H1 (cell line): ENCODE measurements at regions not wholly inside any gene's neighbourhood (a gene's known extent, or its start where the extent isn't known, plus 50 kb on each side); places are given as distances from the start of the nearest gene placed in this dataset.

Experiments
- CTCF ChIA-PET: fragments of 300-600 bp; sonication (Branson Sonifier 250); formaldehyde crosslinking; loops from one replicate; lab custom pipeline; 2021; ENCODE audit not compliant: partially characterized antibody; lab: Charles Lee
- POLR2A ChIA-PET: fragments of 300-600 bp; sonication (Branson Sonifier 250); formaldehyde crosslinking; loops from one replicate; lab custom pipeline; 2021; ENCODE audit warnings: inconsistent platforms; ENCODE audit not compliant: partially characterized antibody; lab: Charles Lee
- DNase-seq, 2 experiments: peaks; one replicate each; pipeline versions ENCODE4 v3.0.0 to v3.0.0-alpha.2; 2010 to 2022; ENCODE audit warnings: low spot score in 2 of 2, low read depth in 1 of 2, mixed read lengths in 1 of 2
- FAIRE-seq: peaks from 2 replicates; lab custom pipeline; 2011; peaks lifted over from hg19 to GRCh38; lab: Jason Lieb, UNC
- H2AFZ ChIP-seq: 2 replicates; pipeline ENCODE4 v1.8.1; 2012; ENCODE audit warnings: low read length, inconsistent platforms
- H2AK5ac ChIP-seq: 2 replicates; pipeline ENCODE4 v1.6.1; 2013; ENCODE audit warnings: low read depth, low read length
- H2BK120ac ChIP-seq: replicated peaks from 2 replicates; pipeline ENCODE3; 2013; ENCODE audit warnings: low read depth, low read length, inconsistent platforms
- H2BK12ac ChIP-seq: 2 replicates; pipeline ENCODE4 v1.6.1; 2013; ENCODE audit warnings: low read depth, low read length
- H2BK15ac ChIP-seq: 2 replicates; pipeline ENCODE4 v1.6.1; 2013; ENCODE audit warnings: low read length
- H2BK20ac ChIP-seq: 2 replicates; pipeline ENCODE4 v1.6.1; 2013; ENCODE audit warnings: low read length
- H2BK5ac ChIP-seq: 2 replicates; pipeline ENCODE4 v1.6.1; 2013; ENCODE audit warnings: low read depth, low read length
- H3K14ac ChIP-seq: 2 replicates; pipeline ENCODE4 v1.6.1; 2013; ENCODE audit warnings: inconsistent platforms; ENCODE audit not compliant: insufficient read length
- H3K18ac ChIP-seq: 2 replicates; pipeline ENCODE4 v1.6.1; 2013; ENCODE audit warnings: low read length; ENCODE audit errors: extremely low read depth
- H3K23ac ChIP-seq: 2 replicates; pipeline ENCODE4 v1.6.1; 2013; ENCODE audit warnings: inconsistent platforms; ENCODE audit not compliant: insufficient read length
- H3K23me2 ChIP-seq: 2 replicates; pipeline ENCODE4 v1.6.1; 2013; ENCODE audit warnings: low read depth, low read length
- H3K27ac ChIP-seq: 2 replicates; pipeline ENCODE4 v1.6.1; 2011; ENCODE audit warnings: low read depth, low read length, inconsistent platforms
- H3K27me3 ChIP-seq, 4 experiments: replicated peaks in 1 of 4; 1 replicate in 1 of 4; 2 replicates in 3 of 4; pipeline versions ENCODE4 v1.6.1 to v1.8.1; 2011 to 2013; ENCODE audit warnings: low read length in 3 of 4, mild to moderate bottlenecking in 3 of 4, inconsistent platforms in 2 of 4, mixed read lengths in 2 of 4, moderate library complexity in 1 of 4; ENCODE audit not compliant: control insufficient read depth in 3 of 4, insufficient read depth in 3 of 4; ENCODE audit errors: extremely low read depth in 1 of 4
- H3K36me3 ChIP-seq, 4 experiments: 2 replicates each; pipeline versions ENCODE4 v1.6.1 to v1.8.1; 2011 to 2013; ENCODE audit warnings: mild to moderate bottlenecking in 4 of 4, low read length in 3 of 4, moderate library complexity in 2 of 4, control low read depth in 1 of 4, inconsistent platforms in 1 of 4; ENCODE audit not compliant: insufficient read depth in 4 of 4, control insufficient read depth in 2 of 4
- H3K4ac ChIP-seq: replicated peaks from 2 replicates; pipeline ENCODE3; 2013; ENCODE audit warnings: low read length, low read depth, mixed read lengths, inconsistent platforms; ENCODE audit not compliant: insufficient read length
- H3K4me1 ChIP-seq, 4 experiments: replicated peaks in 1 of 4; 1 replicate in 1 of 4; 2 replicates in 3 of 4; pipeline versions ENCODE4 v1.6.1 to v1.8.1; 2011 to 2013; ENCODE audit warnings: low read length in 3 of 4, inconsistent platforms in 2 of 4, mixed read lengths in 1 of 4; ENCODE audit not compliant: insufficient read depth in 4 of 4, control insufficient read depth in 3 of 4
- H3K4me2 ChIP-seq, 2 experiments: 2 replicates each; pipeline versions ENCODE4 v1.6.1 to v1.8.1; 2011 to 2013; ENCODE audit warnings: low read depth in 2 of 2, low read length in 2 of 2, control low read depth in 1 of 2, inconsistent platforms in 1 of 2, mild to moderate bottlenecking in 1 of 2; ENCODE audit not compliant: insufficient read depth in 1 of 2
- H3K4me3 ChIP-seq, 4 experiments: fragments of 200-600, 300-600 bp in 1 of 4; sonication (generic), shearing (Covaris generic), sonication (Bioruptor Twin) in 1 of 4; 2 replicates each; pipeline versions ENCODE4 v1.5.1 to v1.8.1; 2011 to 2016; ENCODE audit warnings: low read length in 4 of 4, low read depth in 3 of 4, control low read depth in 2 of 4, inconsistent platforms in 2 of 4, mild to moderate bottlenecking in 2 of 4, mixed read lengths in 1 of 4, moderate library complexity in 1 of 4; ENCODE audit not compliant: insufficient read depth in 2 of 4; ENCODE audit errors: extremely low read depth in 1 of 4
- H3K56ac ChIP-seq: replicated peaks from 2 replicates; pipeline ENCODE3; 2013; ENCODE audit warnings: low read depth, mild to moderate bottlenecking, mixed read lengths, low read length, inconsistent platforms; ENCODE audit not compliant: insufficient read length
- H3K79me1 ChIP-seq: 2 replicates; pipeline ENCODE4 v1.6.1; 2013; ENCODE audit warnings: low read depth, low read length, control low read depth
- H3K79me2 ChIP-seq, 2 experiments: 2 replicates each; pipeline versions ENCODE4 v1.6.1 to v1.8.1; 2012 to 2013; ENCODE audit warnings: low read length in 2 of 2, mild to moderate bottlenecking in 2 of 2, inconsistent platforms in 1 of 2; ENCODE audit not compliant: insufficient read depth in 2 of 2, control insufficient read depth in 1 of 2
- H3K9ac ChIP-seq, 4 experiments: replicated peaks in 1 of 4; 1 replicate in 1 of 4; 2 replicates in 3 of 4; pipeline versions ENCODE4 v1.6.1 to v1.8.1; 2011 to 2013; ENCODE audit warnings: low read depth in 3 of 4, low read length in 3 of 4, control low read depth in 2 of 4, mild to moderate bottlenecking in 2 of 4, moderate library complexity in 2 of 4, inconsistent platforms in 1 of 4; ENCODE audit errors: extremely low read depth in 1 of 4
- H3K9me3 ChIP-seq, 2 experiments: 2 replicates each; pipeline versions ENCODE4 v1.6.1 to v1.8.1; 2012 to 2013; ENCODE audit warnings: mild to moderate bottlenecking in 2 of 2, moderate library complexity in 2 of 2, control low read depth in 1 of 2, inconsistent platforms in 1 of 2, low read depth in 1 of 2, low read length in 1 of 2, mixed read lengths in 1 of 2; ENCODE audit not compliant: insufficient read depth in 2 of 2
- H4K20me1 ChIP-seq, 2 experiments: replicated peaks in 1 of 2; 2 replicates each; pipeline versions ENCODE3 to v1.8.1; 2011 to 2013; ENCODE audit warnings: inconsistent platforms in 2 of 2, low read length in 2 of 2, mild to moderate bottlenecking in 1 of 2; ENCODE audit not compliant: insufficient read depth in 2 of 2, control insufficient read depth in 1 of 2
- H4K5ac ChIP-seq: 2 replicates; pipeline ENCODE4 v1.6.1; 2013; ENCODE audit warnings: low read length, low read depth, mixed read lengths, inconsistent platforms; ENCODE audit not compliant: insufficient read length
- H4K8ac ChIP-seq: 2 replicates; pipeline ENCODE4 v1.8.0; 2013; ENCODE audit warnings: mild to moderate bottlenecking, moderate library complexity, low read length, inconsistent platforms; ENCODE audit not compliant: insufficient read depth; ENCODE audit errors: extremely low read depth
- H4K91ac ChIP-seq: replicated peaks from 2 replicates; pipeline ENCODE3; 2013; ENCODE audit warnings: low read length, mixed read lengths, inconsistent platforms; ENCODE audit not compliant: insufficient read length
- RAD21 ChIP-seq, 2 experiments: IDR thresholded peaks in 1 of 2; conservative IDR thresholded peaks in 1 of 2; 2 replicates each; pipeline ENCODE4 v1.6.1; 2011; ENCODE audit warnings: low read depth in 2 of 2, low read length in 2 of 2, improper control_type of control experiment in 1 of 2, inconsistent platforms in 1 of 2, mild to moderate bottlenecking in 1 of 2, moderate library complexity in 1 of 2
- RFX5 ChIP-seq: IDR thresholded peaks from 2 replicates; pipeline ENCODE4 v1.6.1; 2011; ENCODE audit warnings: low read depth, low read length, improper control_type of control experiment, borderline replicate concordance
- WGBS, 2 experiments: shearing (Covaris generic) in 1 of 2; methylation state at CpG; one replicate each; pipeline versions ENCODE4 v1.1.6 to v1.1.7; 2013 to 2015; ENCODE audit warnings: low lambda C conversion rate in 2 of 2, mixed read lengths in 2 of 2, inconsistent platforms in 1 of 2, low coverage in 1 of 2, missing lambda C conversion rate in 1 of 2; ENCODE audit not compliant: insufficient replicate concordance in 2 of 2, insufficient coverage in 1 of 2, insufficient read length in 1 of 2; ENCODE audit errors: extremely low coverage in 1 of 2, missing lambda C conversion rate in 1 of 2; 5-methylcytosine and 5-hydroxymethylcytosine counted together

- FAIRE-seq, result no peak
- H2BK15ac ChIP-seq, result no peak overlapping the region
- H3K4ac ChIP-seq, result no peak overlapping the region
- H3K4me3 ChIP-seq, result no peak overlapping the region
- no peak for DNase-seq
- H3K4me2 ChIP-seq, result no peak overlapping the region
- no peak overlapping the region; the same call in 1 of the 2 replicates for H2BK12ac ChIP-seq
- H3K27ac ChIP-seq, result no peak overlapping the region
- no peak overlapping the region for H4K8ac ChIP-seq
- H3K4me1 ChIP-seq, result no peaks in the 10 kb centered on the region
- no peak overlapping the region for H3K23ac ChIP-seq
- peak overlapping the region; percentile 56 for H2AFZ ChIP-seq
- 0 out of 2 replicates have a peak, but pooled peaks cover 1% of the 10 kb centered on the region for H3K23me2 ChIP-seq
- no peak overlapping the region for H3K9ac ChIP-seq
- no peak overlapping the region for H3K18ac ChIP-seq
- H2BK5ac ChIP-seq, result no peak overlapping the region
- H4K5ac ChIP-seq, result no peak overlapping the region
- H3K27me3 ChIP-seq, result no peaks in the 10 kb centered on the region
- no peaks in the 10 kb centered on the region for H3K9me3 ChIP-seq
- no peaks in the 10 kb centered on the region for H3K79me1 ChIP-seq
- WGBS, 2 experiments, result 86% methylated on average over 3 of the region's 3 CpGs; no CpG with 5 or more reads in 1 of the 2 experiments
- no peak overlapping the region for H4K91ac ChIP-seq
- ChIA-PET CTCF (interaction anchor here (0.9 to 1.2 kb wide), 2 partner anchors 8 to 17 kb away, joined by 3 read pairs; no protein-coding TSS in a partner anchor), POLR2A (no interaction called here)
- H2BK120ac ChIP-seq, result no peak overlapping the region
- H3K79me2 ChIP-seq, result no peaks in the 10 kb centered on the region
- H2BK20ac ChIP-seq, result no peak overlapping the region
- peak overlapping the region; percentile 42 for H3K14ac ChIP-seq
- H2AK5ac ChIP-seq, result no peak overlapping the region
- TF ChIP-seq RAD21 (IDR thresholded peaks at IDR 0.05 in 1 of 2, conservative IDR thresholded peaks at IDR 0.05 in 1 of 2; ENCODE audit: low read depth in 2 of 2, low read length in 2 of 2) (0 out of 4 replicates have a peak, but pooled peaks of 1 of the 2 experiments have one; percentile 6), RFX5 (no peak)
- H3K36me3 ChIP-seq, result no peaks in the 10 kb centered on the region
- no peak overlapping the region for H3K56ac ChIP-seq
- no peaks in the 10 kb centered on the region for H4K20me1 ChIP-seq
These were observed 1257.3 kb downstream of the DIAPH3 start for GRCh38 chr13:58906329-58907007.
